ENCODE measurements at regions not wholly inside any gene's neighbourhood (a gene's known extent, or its start where the extent isn't known, plus 50 kb on each side); places are given as distances from the start of the nearest gene placed in this dataset.

DNA sequence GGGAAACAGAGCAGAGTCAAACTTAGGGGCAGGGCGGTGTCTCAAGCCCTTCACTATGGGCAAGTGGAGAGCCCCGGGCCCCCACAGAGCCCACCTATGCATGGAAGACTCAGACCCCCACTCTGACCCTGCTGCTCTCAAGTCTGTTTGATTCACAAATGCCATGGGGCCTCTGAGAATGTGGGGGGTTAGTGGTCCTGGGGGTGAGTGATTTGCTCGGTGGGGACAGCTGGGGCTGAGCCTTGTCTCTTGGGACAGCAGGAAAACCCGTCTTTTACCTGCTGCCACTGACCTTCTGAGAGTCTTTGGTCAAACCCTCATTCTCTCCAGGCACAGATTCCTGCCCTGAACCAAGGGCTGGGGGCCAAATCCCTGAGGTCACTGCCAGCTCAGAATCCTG is 201.0 kb upstream of the RTL1 start:
- TF ChIP-seq TAF1 (IDR thresholded peaks at IDR 0.05; ENCODE audit: borderline replicate concordance, insufficient read depth, low read length) (no peak), POLR2AphosphoS5 (IDR thresholded peaks at IDR 0.05; ENCODE audit: low read depth, low read length) (no peak), SIN3A (IDR thresholded peaks at IDR 0.05; ENCODE audit: borderline replicate concordance, insufficient read depth, low read length) (no peak)
- TF ChIP-seq, protein P1, sequence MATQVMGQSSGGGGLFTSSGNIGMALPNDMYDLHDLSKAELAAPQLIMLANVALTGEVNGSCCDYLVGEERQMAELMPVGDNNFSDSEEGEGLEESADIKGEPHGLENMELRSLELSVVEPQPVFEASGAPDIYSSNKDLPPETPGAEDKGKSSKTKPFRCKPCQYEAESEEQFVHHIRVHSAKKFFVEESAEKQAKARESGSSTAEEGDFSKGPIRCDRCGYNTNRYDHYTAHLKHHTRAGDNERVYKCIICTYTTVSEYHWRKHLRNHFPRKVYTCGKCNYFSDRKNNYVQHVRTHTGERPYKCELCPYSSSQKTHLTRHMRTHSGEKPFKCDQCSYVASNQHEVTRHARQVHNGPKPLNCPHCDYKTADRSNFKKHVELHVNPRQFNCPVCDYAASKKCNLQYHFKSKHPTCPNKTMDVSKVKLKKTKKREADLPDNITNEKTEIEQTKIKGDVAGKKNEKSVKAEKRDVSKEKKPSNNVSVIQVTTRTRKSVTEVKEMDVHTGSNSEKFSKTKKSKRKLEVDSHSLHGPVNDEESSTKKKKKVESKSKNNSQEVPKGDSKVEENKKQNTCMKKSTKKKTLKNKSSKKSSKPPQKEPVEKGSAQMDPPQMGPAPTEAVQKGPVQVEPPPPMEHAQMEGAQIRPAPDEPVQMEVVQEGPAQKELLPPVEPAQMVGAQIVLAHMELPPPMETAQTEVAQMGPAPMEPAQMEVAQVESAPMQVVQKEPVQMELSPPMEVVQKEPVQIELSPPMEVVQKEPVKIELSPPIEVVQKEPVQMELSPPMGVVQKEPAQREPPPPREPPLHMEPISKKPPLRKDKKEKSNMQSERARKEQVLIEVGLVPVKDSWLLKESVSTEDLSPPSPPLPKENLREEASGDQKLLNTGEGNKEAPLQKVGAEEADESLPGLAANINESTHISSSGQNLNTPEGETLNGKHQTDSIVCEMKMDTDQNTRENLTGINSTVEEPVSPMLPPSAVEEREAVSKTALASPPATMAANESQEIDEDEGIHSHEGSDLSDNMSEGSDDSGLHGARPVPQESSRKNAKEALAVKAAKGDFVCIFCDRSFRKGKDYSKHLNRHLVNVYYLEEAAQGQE (IDR thresholded peaks at IDR 0.05; ENCODE audit: insufficient read depth in 1 of 2, low read depth in 2 of 2, low read length in 2 of 2) = no peak

Measured in PFSK-1 (cell line).